ENCODE measurements at regions not wholly inside any gene's neighbourhood (a gene's known extent, or its start where the extent isn't known, plus 50 kb on each side); places are given as distances from the start of the nearest gene placed in this dataset.
"Not testable (repeated sequence)": the region's sequence is repeated elsewhere in the genome, so short reads cannot be mapped to it uniquely, and the experiment has no call there.

DNA sequence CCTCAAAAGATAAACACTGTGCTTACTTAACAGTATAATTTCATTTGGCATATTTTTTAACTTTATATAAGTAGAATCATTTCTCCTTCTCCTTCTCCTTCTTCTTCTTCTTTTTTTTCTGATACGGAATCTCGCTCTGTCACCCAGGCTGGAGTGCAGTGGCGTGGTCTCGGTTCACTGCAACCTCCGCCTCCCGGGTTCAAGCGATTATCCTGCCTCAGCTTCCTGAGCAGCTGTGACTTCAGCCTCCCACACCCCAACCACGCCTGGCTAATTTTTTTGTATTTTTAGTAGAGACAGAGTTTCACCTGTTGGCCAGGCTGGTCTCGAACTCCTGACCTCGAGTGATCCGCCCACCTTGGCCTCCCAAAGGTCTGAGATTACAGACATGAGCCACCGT lies 94.2 kb upstream of the RANBP3L start:
- TF ChIP-seq, protein P1, sequence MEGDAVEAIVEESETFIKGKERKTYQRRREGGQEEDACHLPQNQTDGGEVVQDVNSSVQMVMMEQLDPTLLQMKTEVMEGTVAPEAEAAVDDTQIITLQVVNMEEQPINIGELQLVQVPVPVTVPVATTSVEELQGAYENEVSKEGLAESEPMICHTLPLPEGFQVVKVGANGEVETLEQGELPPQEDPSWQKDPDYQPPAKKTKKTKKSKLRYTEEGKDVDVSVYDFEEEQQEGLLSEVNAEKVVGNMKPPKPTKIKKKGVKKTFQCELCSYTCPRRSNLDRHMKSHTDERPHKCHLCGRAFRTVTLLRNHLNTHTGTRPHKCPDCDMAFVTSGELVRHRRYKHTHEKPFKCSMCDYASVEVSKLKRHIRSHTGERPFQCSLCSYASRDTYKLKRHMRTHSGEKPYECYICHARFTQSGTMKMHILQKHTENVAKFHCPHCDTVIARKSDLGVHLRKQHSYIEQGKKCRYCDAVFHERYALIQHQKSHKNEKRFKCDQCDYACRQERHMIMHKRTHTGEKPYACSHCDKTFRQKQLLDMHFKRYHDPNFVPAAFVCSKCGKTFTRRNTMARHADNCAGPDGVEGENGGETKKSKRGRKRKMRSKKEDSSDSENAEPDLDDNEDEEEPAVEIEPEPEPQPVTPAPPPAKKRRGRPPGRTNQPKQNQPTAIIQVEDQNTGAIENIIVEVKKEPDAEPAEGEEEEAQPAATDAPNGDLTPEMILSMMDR (IDR thresholded peaks at IDR 0.05) = not testable (repeated sequence)
- TF ChIP-seq EP300, POLR2A (IDR thresholded peaks at IDR 0.05): not testable (repeated sequence)
